GM19043 (cell line): ENCODE measurements at regions not wholly inside any gene's neighbourhood (a gene's known extent, or its start where the extent isn't known, plus 50 kb on each side); places are given as distances from the start of the nearest gene placed in this dataset.
"Not testable (repeated sequence)": the region's sequence is repeated elsewhere in the genome, so short reads cannot be mapped to it uniquely, and the experiment has no call there.

Source experiments
- ATAC-seq: cut with Tn5 transposase; IDR thresholded peaks from one replicate; pipeline ENCODE4 v1.9.1; 2021; ENCODE audit warnings: low read depth; ENCODE audit not compliant: unreplicated experiment

- ATAC-seq: no peak
Observed at GRCh38 chr6:73942592-73943186, 246.7 kb downstream of the CD109 start.

- no peak for ATAC-seq
Observed at GRCh38 chr6:73941892-73942291, 245.9 kb downstream of the CD109 start.

GRCh38 chr6:73937805-73938204 is 241.8 kb downstream of the CD109 start:
- no peak for ATAC-seq

- ATAC-seq: no peak
Observed at GRCh38 chr6:73932866-73933265, 236.9 kb downstream of the CD109 start.

GRCh38 chr6:73929405-73929804 is 233.4 kb downstream of the CD109 start:
- ATAC-seq: no peak

GRCh38 chr6:73927421-73927820 is 231.4 kb downstream of the CD109 start:
- ATAC-seq: no peak

- ATAC-seq: not testable (repeated sequence)
Observed at GRCh38 chr6:73925703-73926102, 229.7 kb downstream of the CD109 start.

GRCh38 chr6:73923905-73924485 is 228.0 kb downstream of the CD109 start:
- no peak for ATAC-seq

GRCh38 chr6:73903155-73903554 is 207.2 kb downstream of the CD109 start:
- ATAC-seq: no peak

GRCh38 chr6:73901986-73902385 is 206.0 kb downstream of the CD109 start:
- ATAC-seq: no peak

- ATAC-seq: no peak
Observed at GRCh38 chr6:73901311-73901710, 205.3 kb downstream of the CD109 start.

GRCh38 chr6:73898599-73898998 is 202.6 kb downstream of the CD109 start:
- no peak for ATAC-seq

GRCh38 chr6:73893696-73894095 is 197.7 kb downstream of the CD109 start:
- ATAC-seq: no peak

GRCh38 chr6:73888050-73888449 is 192.0 kb downstream of the CD109 start:
- ATAC-seq: no peak

GRCh38 chr6:73885393-73885792 is 189.4 kb downstream of the CD109 start:
- ATAC-seq: no peak

GRCh38 chr6:73884540-73884939 is 188.5 kb downstream of the CD109 start:
- ATAC-seq: no peak

- no peak for ATAC-seq
Observed at GRCh38 chr6:73879501-73880293, 183.7 kb downstream of the CD109 start.

- ATAC-seq: no peak
Observed at GRCh38 chr6:73878403-73878802, 182.4 kb downstream of the CD109 start.
